SK-N-SH (cell line): ENCODE measurements at regions not wholly inside any gene's neighbourhood (a gene's known extent, or its start where the extent isn't known, plus 50 kb on each side); places are given as distances from the start of the nearest gene placed in this dataset.

ENCODE experiments used
- CTCF ChIA-PET: fragments of 300-600, 350-600 bp; formaldehyde crosslinking; extraction: SDS; loops from one replicate; lab custom pipeline; 2021; lab: Yijun Ruan, JAX
- POLR2A ChIA-PET: fragments of 350-600 bp; sonication (Branson Sonifier 250); formaldehyde crosslinking; extraction: SDS; loops from one replicate; lab custom pipeline; 2020; ENCODE audit warnings: antibody characterized with exemption, inconsistent platforms; lab: Yijun Ruan, JAX
- DNase-seq: peaks from one replicate; pipeline ENCODE4 v3.0.0; 2012
- H2AFZ ChIP-seq: fragments of 200-600 bp; sonication (generic); 2 replicates; pipeline ENCODE4 v1.8.1; 2016; ENCODE audit warnings: antibody characterized with exemption, mild to moderate bottlenecking, low read depth
- H3F3A ChIP-seq: fragments of 200-600 bp; sonication (generic); replicated peaks from 2 replicates; pipeline ENCODE3; 2016; ENCODE audit warnings: antibody characterized with exemption, mild to moderate bottlenecking; ENCODE audit not compliant: insufficient read depth
- H3K27ac ChIP-seq, 2 experiments: fragments of 200-500 bp in 1 of 2; fragments of 200-600 bp in 1 of 2; sonication (Bioruptor generic) in 1 of 2; sonication (generic), shearing (Covaris generic) in 1 of 2; 2 replicates each; pipeline versions ENCODE4 v1.5.1 to v1.6.1; 2014 to 2016; ENCODE audit warnings: low read depth in 2 of 2, inconsistent platforms in 1 of 2, low read length in 1 of 2, mild to moderate bottlenecking in 1 of 2, mixed read lengths in 1 of 2
- H3K27me3 ChIP-seq: fragments of 200-600 bp; sonication (generic), shearing (Covaris generic); 2 replicates; pipeline ENCODE4 v1.6.1; 2016; ENCODE audit warnings: mixed run types; ENCODE audit not compliant: insufficient read depth
- H3K36me3 ChIP-seq, 2 experiments: fragments of 200-500 bp in 1 of 2; fragments of 200-600 bp in 1 of 2; sonication (Bioruptor generic) in 1 of 2; sonication (generic) in 1 of 2; replicated peaks in 1 of 2; 2 replicates each; pipeline versions ENCODE3 to v1.5.1; 2014 to 2016; ENCODE audit warnings: low read length in 1 of 2, mild to moderate bottlenecking in 1 of 2; ENCODE audit not compliant: insufficient read depth in 2 of 2, control insufficient read depth in 1 of 2
- H3K4me1 ChIP-seq, 2 experiments: fragments of 200-500 bp in 1 of 2; fragments of 200-600 bp in 1 of 2; sonication (Bioruptor generic) in 1 of 2; sonication (generic), shearing (Covaris generic) in 1 of 2; 2 replicates each; pipeline versions ENCODE4 v1.5.1 to v1.6.1; 2014 to 2016; ENCODE audit warnings: low read depth in 1 of 2, low read length in 1 of 2, mixed run types in 1 of 2; ENCODE audit not compliant: insufficient read depth in 2 of 2, control insufficient read depth in 1 of 2
- H3K4me2 ChIP-seq: fragments of 200-600 bp; sonication (generic), shearing (Covaris generic); 2 replicates; pipeline ENCODE4 v1.6.1; 2017; ENCODE audit warnings: mixed run types
- H3K4me3 ChIP-seq, 2 experiments: fragments of 200-500 bp in 1 of 2; fragments of 200-600 bp in 1 of 2; sonication (Bioruptor generic) in 1 of 2; sonication (generic), shearing (Covaris generic) in 1 of 2; 2 replicates each; pipeline versions ENCODE4 v1.5.1 to v1.8.1; 2014 to 2016; ENCODE audit warnings: low read depth in 2 of 2, inconsistent platforms in 1 of 2, low read length in 1 of 2, mild to moderate bottlenecking in 1 of 2, mixed read lengths in 1 of 2, moderate library complexity in 1 of 2
- H3K79me2 ChIP-seq: fragments of 200-600 bp; sonication (generic); 2 replicates; pipeline ENCODE4 v1.8.1; 2017; ENCODE audit warnings: mild to moderate bottlenecking; ENCODE audit not compliant: insufficient read depth
- H3K9ac ChIP-seq: fragments of 200-600 bp; sonication (generic); 2 replicates; pipeline ENCODE4 v1.6.1; 2017; ENCODE audit warnings: mixed run types
- H3K9me2 ChIP-seq: fragments of 200-600 bp; sonication (generic); 2 replicates; pipeline ENCODE4 v1.6.1; 2017; ENCODE audit warnings: mixed run types
- H3K9me3 ChIP-seq: fragments of 200-600 bp; sonication (generic); 2 replicates; pipeline ENCODE4 v1.6.1; 2017; ENCODE audit warnings: mixed run types, mild to moderate bottlenecking, moderate library complexity
- H4K20me1 ChIP-seq: fragments of 200-600 bp; sonication (generic); 2 replicates; pipeline ENCODE4 v1.6.1; 2017; ENCODE audit warnings: mild to moderate bottlenecking, mixed run types; ENCODE audit not compliant: insufficient read depth
- CHD2 ChIP-seq: fragments of 150-350 bp; IDR thresholded peaks from 2 replicates; pipeline ENCODE4 v1.6.1; 2018; ENCODE audit warnings: low read length; ENCODE audit not compliant: partially characterized antibody
- JUND ChIP-seq: IDR thresholded peaks from 2 replicates; pipeline ENCODE4 v1.4.0; 2012
- MEF2A ChIP-seq: IDR thresholded peaks from 2 replicates; pipeline ENCODE4 v1.4.0; 2012; ENCODE audit warnings: low read depth, borderline replicate concordance
- SMC3 ChIP-seq: IDR thresholded peaks from 2 replicates; pipeline ENCODE4 v1.6.1; 2012; ENCODE audit warnings: low read depth, low read length, improper control_type of control experiment
- TCF12 ChIP-seq: IDR thresholded peaks from 2 replicates; pipeline ENCODE4 v1.4.0; 2012
- TEAD4 ChIP-seq: IDR thresholded peaks from 2 replicates; pipeline ENCODE4 v1.4.0; 2012; ENCODE audit warnings: mild to moderate bottlenecking, borderline replicate concordance; ENCODE audit not compliant: insufficient read depth
- WGBS: methylation state at CpG from one replicate; pipeline ENCODE4 v1.1.6; 2017; ENCODE audit warnings: low lambda C conversion rate; 5-methylcytosine and 5-hydroxymethylcytosine counted together
- TF ChIP-seq, protein P1 (sequence below): IDR thresholded peaks from 2 replicates; pipeline ENCODE4 v1.6.1; 2012; ENCODE audit warnings: mild to moderate bottlenecking, low read depth, low read length, moderate library complexity

DNA sequence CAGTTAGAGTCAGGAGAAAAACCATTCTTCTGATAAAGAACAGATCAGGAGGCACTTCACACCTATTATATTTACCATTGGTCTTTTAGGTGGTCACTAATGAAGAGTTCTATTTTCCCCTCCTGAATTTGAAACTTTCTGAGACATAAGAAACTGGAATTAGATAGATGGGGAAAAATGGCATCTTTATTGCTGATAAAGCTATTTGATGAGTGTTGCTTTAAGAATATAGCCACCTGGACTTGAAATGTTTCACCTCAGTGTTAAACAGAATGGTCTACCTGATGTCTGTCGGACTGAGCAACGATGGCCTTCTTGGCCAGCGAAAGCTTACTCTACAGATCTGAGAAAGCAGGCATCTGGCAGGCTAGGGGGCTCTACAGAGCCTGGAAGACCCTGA lies 107.0 kb downstream of the SLITRK5 start:
- Histone ChIP-seq H3K79me2 (no peaks in the 10 kb centered on the region), H4K20me1 (no peaks in the 10 kb centered on the region), H3K9me2 (no peaks in the 10 kb centered on the region), H3K27ac (no peak overlapping the region), H3K4me2 (no peak overlapping the region), H2AFZ (no peak overlapping the region), H3K36me3 (no peaks in the 10 kb centered on the region), H3F3A (no peaks in the 10 kb centered on the region), H3K27me3 (no peaks in the 10 kb centered on the region), H3K4me1 (no peaks in the 10 kb centered on the region), H3K4me3 (no peak overlapping the region), H3K9ac (no peak overlapping the region), H3K9me3 (no peaks in the 10 kb centered on the region)
- no peak for TF ChIP-seq MEF2A
- ChIA-PET CTCF (interaction anchor here (1.0 kb wide), 1 partner anchor 11 kb away, joined by 3 read pairs; no protein-coding TSS in a partner anchor), POLR2A (no interaction called here)
- WGBS: 7% methylated on average over 3 of the region's 3 CpGs
- DNase-seq: no peak

DNA sequence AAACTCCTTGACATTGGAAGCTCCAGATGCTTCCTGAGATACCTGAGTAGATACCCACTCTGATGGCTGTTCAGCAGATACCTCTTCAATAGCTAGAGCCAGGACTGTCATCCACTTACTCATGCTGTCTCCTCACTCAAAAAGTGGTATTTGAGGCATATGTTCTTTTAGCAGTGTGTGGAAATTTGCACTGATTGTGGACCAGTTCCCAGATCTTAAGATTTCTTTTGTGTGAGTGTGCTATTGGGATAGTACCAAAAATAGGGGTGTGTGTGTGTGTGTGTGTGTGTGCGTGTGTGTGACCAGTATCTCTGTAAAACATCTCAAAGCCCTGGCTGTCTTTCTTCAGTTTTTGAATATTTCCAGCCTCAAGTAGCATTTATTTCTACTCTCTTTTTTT lies 108.3 kb downstream of the SLITRK5 start:
- TF ChIP-seq MEF2A: no peak
- no peak for TF ChIP-seq TEAD4
- TF ChIP-seq, all 33 proteins: peak for 0
- 0% methylated on average over 1 of the region's 1 CpG for WGBS
- DNase-seq: no peak

GRCh38 chr13:87783366-87783765 lies 112.2 kb downstream of the SLITRK5 start:
- no peak overlapping the region for H2AFZ ChIP-seq

More for the DNA sequence above, 108.3 kb downstream of the SLITRK5 start:
- Histone ChIP-seq H3K27ac (no peak overlapping the region), H3K4me3 (no peak overlapping the region), H2AFZ (no peak overlapping the region), H3K9ac (no peak overlapping the region), H3K4me1 (no peaks in the 10 kb centered on the region), H3K27me3 (no peaks in the 10 kb centered on the region), H3F3A (no peaks in the 10 kb centered on the region), H3K9me3 (no peaks in the 10 kb centered on the region), H3K36me3 (no peaks in the 10 kb centered on the region), H4K20me1 (no peaks in the 10 kb centered on the region), H3K79me2 (no peaks in the 10 kb centered on the region), H3K4me2 (no peak overlapping the region), H3K9me2 (no peaks in the 10 kb centered on the region)
- ChIA-PET CTCF (interaction anchor here (0.7 to 1.2 kb wide), 2 partner anchors 10 to 77 kb away, joined by 4 read pairs; no protein-coding TSS in a partner anchor), POLR2A (no interaction called here)

More at GRCh38 chr13:87783366-87783765, 112.2 kb downstream of the SLITRK5 start:
- H3K9me2 ChIP-seq: no peaks in the 10 kb centered on the region
- ChIA-PET POLR2A (no interaction called here), CTCF (no interaction called here)
- H3K9me3 ChIP-seq: no peaks in the 10 kb centered on the region
- H3K4me2 ChIP-seq: no peak overlapping the region
- H3K9ac ChIP-seq: no peak overlapping the region
- no peaks in the 10 kb centered on the region for H3F3A ChIP-seq
- no peak overlapping the region for H3K27ac ChIP-seq
- no peak overlapping the region for H3K4me3 ChIP-seq
- no peaks in the 10 kb centered on the region for H4K20me1 ChIP-seq
- H3K4me1 ChIP-seq: no peaks in the 10 kb centered on the region
- TF ChIP-seq TCF12 (no peak), JUND (no peak), SMC3 (no peak), CHD2 (no peak)
- TF ChIP-seq, protein P1, sequence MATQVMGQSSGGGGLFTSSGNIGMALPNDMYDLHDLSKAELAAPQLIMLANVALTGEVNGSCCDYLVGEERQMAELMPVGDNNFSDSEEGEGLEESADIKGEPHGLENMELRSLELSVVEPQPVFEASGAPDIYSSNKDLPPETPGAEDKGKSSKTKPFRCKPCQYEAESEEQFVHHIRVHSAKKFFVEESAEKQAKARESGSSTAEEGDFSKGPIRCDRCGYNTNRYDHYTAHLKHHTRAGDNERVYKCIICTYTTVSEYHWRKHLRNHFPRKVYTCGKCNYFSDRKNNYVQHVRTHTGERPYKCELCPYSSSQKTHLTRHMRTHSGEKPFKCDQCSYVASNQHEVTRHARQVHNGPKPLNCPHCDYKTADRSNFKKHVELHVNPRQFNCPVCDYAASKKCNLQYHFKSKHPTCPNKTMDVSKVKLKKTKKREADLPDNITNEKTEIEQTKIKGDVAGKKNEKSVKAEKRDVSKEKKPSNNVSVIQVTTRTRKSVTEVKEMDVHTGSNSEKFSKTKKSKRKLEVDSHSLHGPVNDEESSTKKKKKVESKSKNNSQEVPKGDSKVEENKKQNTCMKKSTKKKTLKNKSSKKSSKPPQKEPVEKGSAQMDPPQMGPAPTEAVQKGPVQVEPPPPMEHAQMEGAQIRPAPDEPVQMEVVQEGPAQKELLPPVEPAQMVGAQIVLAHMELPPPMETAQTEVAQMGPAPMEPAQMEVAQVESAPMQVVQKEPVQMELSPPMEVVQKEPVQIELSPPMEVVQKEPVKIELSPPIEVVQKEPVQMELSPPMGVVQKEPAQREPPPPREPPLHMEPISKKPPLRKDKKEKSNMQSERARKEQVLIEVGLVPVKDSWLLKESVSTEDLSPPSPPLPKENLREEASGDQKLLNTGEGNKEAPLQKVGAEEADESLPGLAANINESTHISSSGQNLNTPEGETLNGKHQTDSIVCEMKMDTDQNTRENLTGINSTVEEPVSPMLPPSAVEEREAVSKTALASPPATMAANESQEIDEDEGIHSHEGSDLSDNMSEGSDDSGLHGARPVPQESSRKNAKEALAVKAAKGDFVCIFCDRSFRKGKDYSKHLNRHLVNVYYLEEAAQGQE: no peak
- no peaks in the 10 kb centered on the region for H3K79me2 ChIP-seq
- H3K36me3 ChIP-seq: no peaks in the 10 kb centered on the region
- WGBS: 43% methylated on average over 5 of the region's 5 CpGs
- DNase-seq: no peak
- no peaks in the 10 kb centered on the region for H3K27me3 ChIP-seq
